T47D (cell line): ENCODE measurements at regions not wholly inside any gene's neighbourhood (a gene's known extent, or its start where the extent isn't known, plus 50 kb on each side); places are given as distances from the start of the nearest gene placed in this dataset.

Experiments
- DNase-seq, 2 experiments: peaks; one replicate each; pipeline versions ENCODE4 v3.0.0 to v3.0.0-alpha.2; 2011 to 2012; ENCODE audit warnings: low read depth in 1 of 2, low spot score in 1 of 2
- JUND ChIP-seq: IDR thresholded peaks from 2 replicates; pipeline ENCODE4 v1.6.1; 2012; ENCODE audit warnings: low read depth
- in situ Hi-C: cut with HindIII; loops from 2 replicates; pipeline ENCODE4 v1.10.0; 2016; ENCODE audit warnings: low sequenced_read_pairs, low pct_unique_long_range_greater_than_20kb

GRCh38 chr7:24052572-24053260 lies 231.3 kb upstream of the NPY start:
- in situ Hi-C loops, result no loop called here
- no peak for DNase-seq
- no peak for TF ChIP-seq JUND

DNA sequence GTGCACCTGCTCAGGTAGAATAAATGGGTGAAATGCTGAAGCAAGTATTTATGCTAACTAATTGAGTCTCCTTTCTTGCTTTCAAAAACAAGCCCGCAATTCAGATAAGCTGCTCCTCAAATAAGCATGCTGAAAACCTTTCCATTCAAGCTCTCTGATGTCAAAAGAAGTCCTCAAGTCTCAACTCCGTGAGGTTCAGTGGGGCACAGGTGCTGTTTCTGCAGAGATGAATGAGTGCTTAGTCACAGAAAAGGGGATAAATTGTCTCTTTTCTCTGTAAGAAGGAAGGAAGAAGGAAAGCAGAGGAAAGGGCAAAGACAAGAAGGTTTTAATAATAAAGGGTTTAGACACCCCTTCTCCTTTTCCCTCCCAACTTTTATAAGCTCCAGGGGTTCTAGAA lies 229.8 kb upstream of the NPY start:
- in situ Hi-C loops, result no loop called here

GRCh38 chr7:24057243-24057642 lies 226.7 kb upstream of the NPY start:
- in situ Hi-C loops, result no loop called here
- no peak for TF ChIP-seq JUND
- DNase-seq, result no peak

More for the DNA sequence above, 229.8 kb upstream of the NPY start:
- no peak for DNase-seq
- no peak for TF ChIP-seq JUND

DNA sequence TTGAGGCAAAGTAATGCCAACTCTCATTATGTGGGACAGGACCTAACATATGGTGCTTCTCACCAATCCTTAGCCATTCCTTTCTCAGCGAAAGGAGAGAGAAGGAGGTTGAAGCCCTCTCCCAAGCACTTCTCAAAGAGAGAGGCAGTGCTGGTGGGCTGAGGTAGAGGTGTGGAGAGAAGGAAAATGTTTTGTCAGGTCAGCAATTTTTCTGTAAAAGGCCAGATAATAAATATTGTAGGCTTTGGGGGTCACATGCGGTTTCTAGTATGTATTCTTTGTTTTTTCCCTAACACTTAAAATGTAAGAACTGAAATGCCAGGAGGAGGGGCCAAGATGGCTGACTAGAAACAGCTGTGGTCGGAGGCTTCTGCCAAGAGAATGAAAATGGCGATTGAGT lies 225.0 kb upstream of the NPY start:
- no peak for TF ChIP-seq JUND
- DNase-seq, result no peak
- in situ Hi-C loops, result no loop called here

- peak in 1 of 2 experiments; percentile 57 for DNase-seq
- no peak for TF ChIP-seq JUND
- in situ Hi-C loops, result no loop called here
These were observed 224.2 kb upstream of the NPY start for GRCh38 chr7:24059775-24060174.

GRCh38 chr7:24063721-24064120 lies 220.3 kb upstream of the NPY start:
- in situ Hi-C loops, result no loop called here
- no peak for DNase-seq
- no peak for TF ChIP-seq JUND

DNA sequence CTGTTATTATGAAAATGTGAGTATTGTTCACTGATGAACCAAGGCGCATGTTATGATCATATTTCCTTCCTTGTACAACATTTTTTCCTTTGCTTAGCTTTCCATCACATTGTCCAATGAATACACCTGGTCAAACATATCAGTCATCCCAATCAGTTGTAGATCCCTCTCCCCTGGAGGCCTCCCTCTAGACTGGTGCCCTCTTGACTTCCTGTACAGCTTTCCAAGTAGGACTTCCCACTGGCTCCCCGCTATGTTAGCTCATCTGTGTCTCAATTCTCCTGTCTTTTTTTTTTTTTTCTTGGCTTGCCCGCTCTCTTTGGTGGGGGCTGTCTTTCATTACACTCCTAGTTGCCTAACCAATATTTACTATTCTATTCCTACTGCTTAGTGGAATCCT lies 214.2 kb upstream of the NPY start:
- DNase-seq, result no peak
- no peak for TF ChIP-seq JUND
- in situ Hi-C loops, result no loop called here

DNA sequence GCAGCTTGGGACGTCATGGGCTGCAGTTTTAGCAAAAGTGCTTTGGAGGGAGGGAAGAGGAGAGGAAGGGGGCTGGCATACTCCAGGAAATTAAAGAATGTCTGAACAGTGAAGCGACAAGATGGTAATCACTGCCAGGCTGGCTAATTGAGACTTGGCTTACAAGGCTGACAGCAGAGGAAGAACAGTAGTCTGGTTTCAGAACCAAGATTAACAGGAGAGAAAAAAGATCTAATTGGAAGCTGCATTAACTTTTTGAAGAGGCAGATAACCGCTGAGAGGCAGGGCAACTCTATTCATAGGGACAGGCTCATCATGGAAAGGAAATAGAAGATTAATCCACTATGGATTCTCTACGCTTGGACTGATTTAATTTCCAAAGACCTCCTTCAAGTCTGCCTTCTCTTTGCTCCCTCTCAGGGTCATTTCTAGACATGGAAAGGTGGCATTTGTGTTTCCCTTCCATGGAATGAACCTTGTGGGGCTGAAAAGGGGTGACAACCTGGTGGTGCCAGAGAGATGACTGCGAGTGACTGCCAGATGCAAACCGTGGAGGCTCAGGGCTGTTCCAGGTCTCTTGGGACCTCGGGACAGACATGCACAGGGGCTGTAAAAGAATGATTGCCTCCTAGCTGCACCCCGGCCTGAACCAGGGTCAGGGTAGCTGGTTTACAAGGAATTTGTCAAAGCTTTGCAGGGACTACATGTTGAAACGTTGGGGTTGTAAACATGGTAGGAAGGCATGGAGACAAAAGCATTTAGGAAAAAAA lies 210.2 kb upstream of the NPY start:
- no peak for DNase-seq
- in situ Hi-C loops, result no loop called here
- no peak for TF ChIP-seq JUND

- in situ Hi-C loops, result no loop called here
- no peak for DNase-seq
- no peak for TF ChIP-seq JUND
These were observed 208.6 kb upstream of the NPY start for GRCh38 chr7:24075426-24075810.

- in situ Hi-C loops, result no loop called here
- no peak for DNase-seq
- no peak for TF ChIP-seq JUND
These were observed 201.2 kb upstream of the NPY start for GRCh38 chr7:24082826-24083225.

GRCh38 chr7:24102988-24103387 lies 181.0 kb upstream of the NPY start:
- no peak for TF ChIP-seq JUND
- no peak for DNase-seq
- in situ Hi-C loops, result no loop called here

DNA sequence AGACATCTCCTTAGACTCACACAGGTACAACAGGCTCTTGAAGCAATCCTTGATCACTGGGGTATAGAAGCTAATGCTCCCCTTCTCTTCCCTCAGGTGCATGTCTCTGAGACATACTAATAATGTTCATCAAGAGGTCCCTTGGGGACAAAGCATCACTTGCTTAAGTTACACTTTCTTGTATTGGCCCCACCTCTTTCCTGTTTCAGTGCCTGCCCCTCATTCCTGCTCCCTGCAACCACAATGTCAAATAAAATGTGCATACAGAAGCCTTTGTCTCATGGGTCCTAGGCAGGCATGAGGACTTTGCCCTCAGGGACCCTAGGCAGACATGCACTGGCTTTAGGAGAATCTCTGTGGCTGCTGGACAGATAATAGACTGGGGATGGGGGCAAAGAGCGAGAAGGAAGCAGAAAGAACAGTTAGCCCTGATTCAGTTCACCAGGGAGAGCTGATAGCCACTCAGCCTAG lies 175.0 kb upstream of the NPY start:
- in situ Hi-C loops, result no loop called here
- DNase-seq, result no peak
- no peak for TF ChIP-seq JUND

GRCh38 chr7:24110056-24110455 lies 173.9 kb upstream of the NPY start:
- no peak for TF ChIP-seq JUND
- no peak for DNase-seq
- in situ Hi-C loops, result no loop called here
